ENCODE measurements at regions not wholly inside any gene's neighbourhood (a gene's known extent, or its start where the extent isn't known, plus 50 kb on each side); places are given as distances from the start of the nearest gene placed in this dataset.

GRCh38 chr14:97838986-97839385 lies 1041.8 kb downstream of the VRK1 start:
- no peak for DNase-seq

GRCh38 chr14:97840159-97840558 lies 1043.0 kb downstream of the VRK1 start:
- no peak for DNase-seq

GRCh38 chr14:97841762-97842161 lies 1044.6 kb downstream of the VRK1 start:
- no peak for DNase-seq

GRCh38 chr14:97843066-97843465 lies 1045.9 kb downstream of the VRK1 start:
- DNase-seq = no peak

GRCh38 chr14:97844042-97844441 lies 1046.9 kb downstream of the VRK1 start:
- DNase-seq = no peak

- no peak for DNase-seq
Observed at GRCh38 chr14:97846156-97846555, 1049.0 kb downstream of the VRK1 start.

- no peak for DNase-seq
Observed at GRCh38 chr14:97848317-97848980, 1051.3 kb downstream of the VRK1 start.

GRCh38 chr14:97850466-97850865 lies 1053.3 kb downstream of the VRK1 start:
- no peak for DNase-seq

GRCh38 chr14:97850886-97851285 lies 1053.7 kb downstream of the VRK1 start:
- no peak for DNase-seq

GRCh38 chr14:97851428-97851995 lies 1054.3 kb downstream of the VRK1 start:
- no peak for DNase-seq

- DNase-seq = no peak
Observed at GRCh38 chr14:97854918-97855317, 1057.7 kb downstream of the VRK1 start.

- no peak for DNase-seq
Observed at GRCh38 chr14:97866195-97866594, 1069.0 kb downstream of the VRK1 start.

- DNase-seq = no peak
Observed at GRCh38 chr14:97866664-97867063, 1069.5 kb downstream of the VRK1 start.

GRCh38 chr14:97873291-97873690 lies 1076.1 kb downstream of the VRK1 start:
- DNase-seq = no peak

- DNase-seq = no peak
Observed at GRCh38 chr14:97874394-97874793, 1077.2 kb downstream of the VRK1 start.

- no peak for DNase-seq
Observed at GRCh38 chr14:97878206-97878605, 1081.0 kb downstream of the VRK1 start.

- DNase-seq = no peak
Observed at GRCh38 chr14:97878727-97879126, 1081.5 kb downstream of the VRK1 start.

GRCh38 chr14:97887690-97888089 lies 1090.5 kb downstream of the VRK1 start:
- no peak for DNase-seq

- DNase-seq = no peak
Observed at GRCh38 chr14:97888331-97888730, 1091.1 kb downstream of the VRK1 start.

GRCh38 chr14:97891515-97891914 lies 1094.3 kb downstream of the VRK1 start:
- DNase-seq = no peak

- DNase-seq = no peak
Observed at GRCh38 chr14:97894552-97894951, 1097.4 kb downstream of the VRK1 start.

- no peak for DNase-seq
Observed at GRCh38 chr14:97900196-97900854, 1103.1 kb downstream of the VRK1 start.

GRCh38 chr14:97902630-97903029 lies 1105.4 kb downstream of the VRK1 start:
- no peak for DNase-seq

GRCh38 chr14:97903821-97904220 lies 1106.6 kb downstream of the VRK1 start:
- no peak for DNase-seq

GRCh38 chr14:97912217-97912616 lies 1115.0 kb downstream of the VRK1 start:
- DNase-seq = no peak

Data from NCI-H2227 treated with DMSO at 0.1 percent for 48 hours (cell line).